HEK293 (cell line): ENCODE measurements at regions not wholly inside any gene's neighbourhood (a gene's known extent, or its start where the extent isn't known, plus 50 kb on each side); places are given as distances from the start of the nearest gene placed in this dataset.

Experiments
- CTCF ChIA-PET: fragments of 350-600 bp; formaldehyde crosslinking; extraction: SDS; loops from one replicate; lab custom pipeline; 2021; ENCODE audit warnings: antibody characterized with exemption; lab: Yijun Ruan, JAX
- POLR2A ChIA-PET: fragments of 300-600 bp; formaldehyde crosslinking; extraction: SDS; loops from one replicate; lab custom pipeline; 2020; ENCODE audit warnings: antibody characterized with exemption, inconsistent platforms; lab: Yijun Ruan, JAX
- H3K27ac ChIP-seq: fragments of 200-500 bp; sonication (Bioruptor generic); 2 replicates; pipeline ENCODE4 v1.5.1; 2014; ENCODE audit warnings: low read depth, low read length, control low read depth, inconsistent platforms; ENCODE audit errors: extremely low read depth
- H3K36me3 ChIP-seq, 2 experiments: fragments of 200-500 bp in 1 of 2; sonication (Bioruptor generic) in 1 of 2; 1 replicate in 1 of 2; 2 replicates in 1 of 2; pipeline ENCODE4 v1.5.1; 2014 to 2017; ENCODE audit warnings: inconsistent platforms in 2 of 2, low read length in 2 of 2; ENCODE audit not compliant: control insufficient read depth in 2 of 2, insufficient read depth in 1 of 2
- H3K4me1 ChIP-seq: fragments of 200-500 bp; sonication (Bioruptor generic); 2 replicates; pipeline ENCODE4 v1.5.1; 2014; ENCODE audit warnings: mild to moderate bottlenecking, low read length, inconsistent platforms; ENCODE audit not compliant: control insufficient read depth, insufficient read depth
- H3K4me3 ChIP-seq: 2 replicates; pipeline ENCODE4 v1.5.1; 2011; ENCODE audit warnings: low read depth, mild to moderate bottlenecking, control low read depth, low read length, moderate library complexity
- H3K9me3 ChIP-seq: fragments of 200-500 bp; sonication (Bioruptor generic); 2 replicates; pipeline ENCODE4 v1.5.1; 2014; ENCODE audit warnings: low read depth, low read length, inconsistent platforms; ENCODE audit not compliant: control insufficient read depth, insufficient read depth
- BCL11B ChIP-seq: fragments of 450-650 bp; formaldehyde crosslinking; IDR thresholded peaks from 2 replicates; pipeline ENCODE4 v1.5.1; 2016; ENCODE audit warnings: low read depth, missing biosample characterization, missing genetic modification characterization
- GLIS1 ChIP-seq: fragments of 450-650 bp; formaldehyde crosslinking; IDR thresholded peaks from 2 replicates; pipeline ENCODE4 v1.5.1; 2016; ENCODE audit warnings: missing biosample characterization, missing genetic modification characterization
- HOXC10 ChIP-seq: sonication (generic); formaldehyde crosslinking; IDR thresholded peaks from 2 replicates; pipeline ENCODE4 v1.8.1; 2023; ENCODE audit warnings: mild to moderate bottlenecking, missing genetic modification reagents
- IKZF3 ChIP-seq: fragments of 450-650 bp; IDR thresholded peaks from 2 replicates; pipeline ENCODE4 v1.5.0; 2018; ENCODE audit warnings: missing biosample characterization, mild to moderate bottlenecking, missing genetic modification characterization, moderate library complexity
- KLF17 ChIP-seq: fragments of 450-650 bp; formaldehyde crosslinking; IDR thresholded peaks from 2 replicates; pipeline ENCODE4 v1.5.1; 2016; ENCODE audit warnings: missing biosample characterization, missing genetic modification characterization
- OSR2 ChIP-seq: fragments of 450-650 bp; formaldehyde crosslinking; IDR thresholded peaks from 2 replicates; pipeline ENCODE4 v1.5.1; 2016; ENCODE audit warnings: missing biosample characterization, missing genetic modification characterization
- OVOL3 ChIP-seq: fragments of 450-650 bp; formaldehyde crosslinking; IDR thresholded peaks from 2 replicates; pipeline ENCODE4 v1.5.1; 2016; ENCODE audit warnings: missing biosample characterization, missing genetic modification characterization
- TRIM28 ChIP-seq: IDR thresholded peaks from 2 replicates; pipeline ENCODE4 v1.6.1; 2011; ENCODE audit warnings: low read length, control low read depth, borderline replicate concordance
- ZNF114 ChIP-seq: fragments of 450-650 bp; formaldehyde crosslinking; IDR thresholded peaks from 2 replicates; pipeline ENCODE4 v1.5.0; 2017; ENCODE audit warnings: missing biosample characterization, missing genetic modification characterization
- ZNF175 ChIP-seq: fragments of 450-650 bp; formaldehyde crosslinking; IDR thresholded peaks from 2 replicates; pipeline ENCODE4 v1.5.1; 2016; ENCODE audit warnings: missing biosample characterization, missing genetic modification characterization
- ZNF214 ChIP-seq: fragments of 450-650 bp; formaldehyde crosslinking; IDR thresholded peaks from 2 replicates; pipeline ENCODE4 v1.5.1; 2017; ENCODE audit warnings: missing biosample characterization, mild to moderate bottlenecking, missing genetic modification characterization, borderline replicate concordance
- ZNF292 ChIP-seq: fragments of 450-650 bp; formaldehyde crosslinking; IDR thresholded peaks from 2 replicates; pipeline ENCODE4 v1.5.1; 2016; ENCODE audit warnings: low read depth, missing biosample characterization, missing genetic modification characterization, borderline replicate concordance
- ZNF449 ChIP-seq: fragments of 450-650 bp; formaldehyde crosslinking; IDR thresholded peaks from 2 replicates; pipeline ENCODE4 v1.5.1; 2017; ENCODE audit warnings: missing biosample characterization, mild to moderate bottlenecking, missing genetic modification characterization, moderate library complexity
- ZNF48 ChIP-seq: fragments of 450-650 bp; formaldehyde crosslinking; IDR thresholded peaks from 2 replicates; pipeline ENCODE4 v1.5.1; 2016; ENCODE audit warnings: missing biosample characterization, missing genetic modification characterization
- ZNF501 ChIP-seq: fragments of 450-650 bp; formaldehyde crosslinking; IDR thresholded peaks from 2 replicates; pipeline ENCODE4 v1.5.1; 2016; ENCODE audit warnings: missing biosample characterization, missing genetic modification characterization
- ZNF561 ChIP-seq: fragments of 450-650 bp; IDR thresholded peaks from 2 replicates; pipeline ENCODE4 v1.5.1; 2018; ENCODE audit warnings: missing biosample characterization, missing genetic modification characterization, borderline replicate concordance
- ZNF571 ChIP-seq: fragments of 450-650 bp; formaldehyde crosslinking; IDR thresholded peaks from 2 replicates; pipeline ENCODE4 v1.5.0; 2017; ENCODE audit warnings: missing biosample characterization, missing genetic modification characterization
- ZNF580 ChIP-seq: fragments of 450-650 bp; formaldehyde crosslinking; IDR thresholded peaks from 2 replicates; pipeline ENCODE4 v1.5.1; 2016; ENCODE audit warnings: missing biosample characterization, missing genetic modification characterization
- ZNF585B ChIP-seq: fragments of 450-650 bp; formaldehyde crosslinking; IDR thresholded peaks from 2 replicates; pipeline ENCODE4 v1.5.1; 2016; ENCODE audit warnings: missing biosample characterization, missing genetic modification characterization
- ZNF664 ChIP-seq: fragments of 450-650 bp; formaldehyde crosslinking; IDR thresholded peaks from 2 replicates; pipeline ENCODE4 v1.5.1; 2016; ENCODE audit warnings: missing biosample characterization, missing genetic modification characterization
- ZNF670 ChIP-seq: fragments of 450-650 bp; formaldehyde crosslinking; IDR thresholded peaks from 2 replicates; pipeline ENCODE4 v1.5.1; 2016; ENCODE audit warnings: missing biosample characterization, missing genetic modification characterization, low read depth
- ZNF747 ChIP-seq: fragments of 450-650 bp; formaldehyde crosslinking; IDR thresholded peaks from 2 replicates; pipeline ENCODE4 v1.5.1; 2016; ENCODE audit warnings: missing biosample characterization, missing genetic modification characterization
- ZNF830 ChIP-seq: fragments of 450-650 bp; IDR thresholded peaks from 2 replicates; pipeline ENCODE4 v1.5.0; 2018; ENCODE audit warnings: missing biosample characterization, missing genetic modification characterization, low read depth, mild to moderate bottlenecking, moderate library complexity
- TF ChIP-seq, protein P1 (sequence below): fragments of 450-650 bp; IDR thresholded peaks from 2 replicates; pipeline ENCODE4 v1.5.1; 2018; ENCODE audit warnings: missing biosample characterization, mild to moderate bottlenecking, missing genetic modification characterization
- TF ChIP-seq, protein P2 (sequence below): fragments of 450-650 bp; formaldehyde crosslinking; IDR thresholded peaks from 2 replicates; pipeline ENCODE4 v1.5.1; 2016; ENCODE audit warnings: missing biosample characterization, missing genetic modification characterization

DNA sequence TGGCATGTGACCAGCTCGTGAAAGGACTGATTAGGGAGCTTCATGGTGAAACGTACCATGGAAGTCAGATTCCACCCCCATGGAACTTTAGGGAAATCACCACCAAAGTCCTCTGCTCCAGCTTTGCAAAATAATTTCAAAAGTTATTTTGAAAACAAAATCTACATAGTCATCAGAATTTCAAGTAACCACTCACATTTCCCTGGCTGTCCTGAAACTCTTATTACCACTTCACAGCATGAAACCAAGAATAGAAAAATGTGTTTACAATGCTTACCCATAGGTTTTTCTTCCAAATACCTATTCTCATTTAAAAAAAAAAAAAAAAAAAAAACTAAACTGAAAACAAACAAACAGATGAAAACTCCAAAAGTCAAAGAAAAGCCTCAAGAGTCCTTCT, 198.7 kb downstream of the PDGFRA start (continued):
- TF ChIP-seq, protein P1, sequence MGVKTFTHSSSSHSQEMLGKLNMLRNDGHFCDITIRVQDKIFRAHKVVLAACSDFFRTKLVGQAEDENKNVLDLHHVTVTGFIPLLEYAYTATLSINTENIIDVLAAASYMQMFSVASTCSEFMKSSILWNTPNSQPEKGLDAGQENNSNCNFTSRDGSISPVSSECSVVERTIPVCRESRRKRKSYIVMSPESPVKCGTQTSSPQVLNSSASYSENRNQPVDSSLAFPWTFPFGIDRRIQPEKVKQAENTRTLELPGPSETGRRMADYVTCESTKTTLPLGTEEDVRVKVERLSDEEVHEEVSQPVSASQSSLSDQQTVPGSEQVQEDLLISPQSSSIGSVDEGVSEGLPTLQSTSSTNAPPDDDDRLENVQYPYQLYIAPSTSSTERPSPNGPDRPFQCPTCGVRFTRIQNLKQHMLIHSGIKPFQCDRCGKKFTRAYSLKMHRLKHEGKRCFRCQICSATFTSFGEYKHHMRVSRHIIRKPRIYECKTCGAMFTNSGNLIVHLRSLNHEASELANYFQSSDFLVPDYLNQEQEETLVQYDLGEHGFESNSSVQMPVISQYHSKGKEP (tag by site-specific recombination): no peak
- no peak for TF ChIP-seq HOXC10
- no peak for TF ChIP-seq ZNF214 (tag by site-specific recombination)

DNA sequence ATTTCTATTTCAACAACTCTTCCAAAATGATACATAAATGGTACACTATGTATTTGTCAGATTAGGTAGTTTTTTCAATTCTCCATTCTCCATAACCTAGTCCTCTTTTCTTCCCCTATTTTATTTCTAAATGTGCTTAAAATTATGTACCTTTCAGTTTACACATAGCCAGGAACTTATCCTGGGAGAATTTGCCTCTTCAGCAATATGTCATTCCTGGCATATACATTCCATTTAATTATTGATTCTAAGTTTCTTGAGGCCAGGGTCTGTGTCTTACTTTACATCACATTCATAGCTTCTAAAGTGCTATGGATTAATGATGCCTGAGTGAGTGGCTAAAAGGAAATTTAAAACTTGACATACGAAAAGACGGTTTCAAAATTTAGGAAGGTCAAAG, 199.8 kb downstream of the PDGFRA start:
- H3K4me3 ChIP-seq: no peak overlapping the region
- ChIA-PET CTCF (no interaction called here), POLR2A (no interaction called here)
- H3K9me3 ChIP-seq: no peaks in the 10 kb centered on the region
- H3K4me1 ChIP-seq: no peaks in the 10 kb centered on the region
- TF ChIP-seq TRIM28: no peak
- TF ChIP-seq ZNF670: no peak
- TF ChIP-seq OSR2 (tag by site-specific recombination): no peak
- no peak for TF ChIP-seq ZNF571 (tag by site-specific recombination)
- no peak for TF ChIP-seq GLIS1 (tag by site-specific recombination)
- TF ChIP-seq BCL11B (tag by site-specific recombination): no peak
- no peak for TF ChIP-seq ZNF449 (tag by site-specific recombination)
- TF ChIP-seq ZNF830 (tag by site-specific recombination): no peak
- no peak for TF ChIP-seq ZNF292 (tag by site-specific recombination)
- no peak overlapping the region for H3K27ac ChIP-seq
- H3K36me3 ChIP-seq: no peaks in the 10 kb centered on the region

GRCh38 chr4:54433686-54434085, 204.6 kb downstream of the PDGFRA start:
- no peaks in the 10 kb centered on the region for H3K4me1 ChIP-seq
- H3K36me3 ChIP-seq: no peaks in the 10 kb centered on the region
- ChIA-PET CTCF (interaction anchor here (0.6 to 2.0 kb wide), 8 partner anchors 10 to 729 kb away, joined by 3 to 10 read pairs (median 3); no protein-coding TSS in a partner anchor), POLR2A (no interaction called here)
- H3K27ac ChIP-seq: no peak overlapping the region
- no peak for TF ChIP-seq ZNF580
- TF ChIP-seq ZNF747 (tag by site-specific recombination): no peak
- no peak for TF ChIP-seq IKZF3 (tag by site-specific recombination)
- TF ChIP-seq ZNF664 (tag by site-specific recombination): no peak
- no peak for TF ChIP-seq ZNF114 (tag by site-specific recombination)
- no peak for TF ChIP-seq OVOL3 (tag by site-specific recombination)
- no peak for TF ChIP-seq ZNF561 (tag by site-specific recombination)
- no peak for TF ChIP-seq KLF17 (tag by site-specific recombination)
- TF ChIP-seq ZNF501: no peak
- no peak for TF ChIP-seq ZNF48 (tag by site-specific recombination)
- TF ChIP-seq ZNF175 (tag by site-specific recombination): no peak
- no peak for TF ChIP-seq ZNF585B (tag by site-specific recombination)
- TF ChIP-seq, protein P2, sequence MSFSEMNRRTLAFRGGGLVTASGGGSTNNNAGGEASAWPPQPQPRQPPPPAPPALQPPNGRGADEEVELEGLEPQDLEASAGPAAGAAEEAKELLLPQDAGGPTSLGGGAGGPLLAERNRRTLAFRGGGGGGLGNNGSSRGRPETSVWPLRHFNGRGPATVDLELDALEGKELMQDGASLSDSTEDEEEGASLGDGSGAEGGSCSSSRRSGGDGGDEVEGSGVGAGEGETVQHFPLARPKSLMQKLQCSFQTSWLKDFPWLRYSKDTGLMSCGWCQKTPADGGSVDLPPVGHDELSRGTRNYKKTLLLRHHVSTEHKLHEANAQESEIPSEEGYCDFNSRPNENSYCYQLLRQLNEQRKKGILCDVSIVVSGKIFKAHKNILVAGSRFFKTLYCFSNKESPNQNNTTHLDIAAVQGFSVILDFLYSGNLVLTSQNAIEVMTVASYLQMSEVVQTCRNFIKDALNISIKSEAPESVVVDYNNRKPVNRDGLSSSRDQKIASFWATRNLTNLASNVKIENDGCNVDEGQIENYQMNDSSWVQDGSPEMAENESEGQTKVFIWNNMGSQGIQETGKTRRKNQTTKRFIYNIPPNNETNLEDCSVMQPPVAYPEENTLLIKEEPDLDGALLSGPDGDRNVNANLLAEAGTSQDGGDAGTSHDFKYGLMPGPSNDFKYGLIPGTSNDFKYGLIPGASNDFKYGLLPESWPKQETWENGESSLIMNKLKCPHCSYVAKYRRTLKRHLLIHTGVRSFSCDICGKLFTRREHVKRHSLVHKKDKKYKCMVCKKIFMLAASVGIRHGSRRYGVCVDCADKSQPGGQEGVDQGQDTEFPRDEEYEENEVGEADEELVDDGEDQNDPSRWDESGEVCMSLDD (tag by site-specific recombination): no peak
- H3K9me3 ChIP-seq: no peaks in the 10 kb centered on the region
- no peak overlapping the region for H3K4me3 ChIP-seq
